ENCODE measurements at regions not wholly inside any gene's neighbourhood (a gene's known extent, or its start where the extent isn't known, plus 50 kb on each side); places are given as distances from the start of the nearest gene placed in this dataset.

DNA sequence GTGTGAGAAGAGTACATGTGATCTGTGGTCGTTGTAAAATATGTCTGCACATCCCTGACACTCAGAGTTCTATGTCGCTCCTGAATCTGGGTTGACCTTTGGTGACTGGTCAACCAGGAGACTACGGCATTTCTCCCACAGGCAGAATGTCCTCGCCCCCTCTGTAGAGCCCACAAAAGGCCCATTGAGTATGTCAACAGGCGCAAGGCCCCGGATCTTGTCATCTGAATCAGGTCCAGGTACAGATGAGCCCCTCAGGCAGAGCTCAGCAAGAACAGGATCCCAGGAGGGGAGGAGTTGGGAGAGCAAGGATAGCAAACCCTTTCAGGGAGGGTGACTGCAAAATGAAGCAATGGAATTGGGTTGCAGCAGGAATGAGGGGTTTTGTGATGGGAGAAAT, 126.5 kb downstream of the MATN1 start:
- TF ChIP-seq, protein P1, sequence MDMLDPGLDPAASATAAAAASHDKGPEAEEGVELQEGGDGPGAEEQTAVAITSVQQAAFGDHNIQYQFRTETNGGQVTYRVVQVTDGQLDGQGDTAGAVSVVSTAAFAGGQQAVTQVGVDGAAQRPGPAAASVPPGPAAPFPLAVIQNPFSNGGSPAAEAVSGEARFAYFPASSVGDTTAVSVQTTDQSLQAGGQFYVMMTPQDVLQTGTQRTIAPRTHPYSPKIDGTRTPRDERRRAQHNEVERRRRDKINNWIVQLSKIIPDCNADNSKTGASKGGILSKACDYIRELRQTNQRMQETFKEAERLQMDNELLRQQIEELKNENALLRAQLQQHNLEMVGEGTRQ (IDR thresholded peaks at IDR 0.05): no peak
- TF ChIP-seq, protein P2, sequence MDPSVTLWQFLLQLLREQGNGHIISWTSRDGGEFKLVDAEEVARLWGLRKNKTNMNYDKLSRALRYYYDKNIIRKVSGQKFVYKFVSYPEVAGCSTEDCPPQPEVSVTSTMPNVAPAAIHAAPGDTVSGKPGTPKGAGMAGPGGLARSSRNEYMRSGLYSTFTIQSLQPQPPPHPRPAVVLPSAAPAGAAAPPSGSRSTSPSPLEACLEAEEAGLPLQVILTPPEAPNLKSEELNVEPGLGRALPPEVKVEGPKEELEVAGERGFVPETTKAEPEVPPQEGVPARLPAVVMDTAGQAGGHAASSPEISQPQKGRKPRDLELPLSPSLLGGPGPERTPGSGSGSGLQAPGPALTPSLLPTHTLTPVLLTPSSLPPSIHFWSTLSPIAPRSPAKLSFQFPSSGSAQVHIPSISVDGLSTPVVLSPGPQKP (IDR thresholded peaks at IDR 0.05; ENCODE audit: low read depth, low read length): no peak
- TF ChIP-seq CHD4 (IDR thresholded peaks at IDR 0.05; ENCODE audit: borderline replicate concordance): no peak
